Activated naive CD4-positive, alpha-beta T cell treated with anti-CD3 and anti-CD28 coated beads for 36 hours (primary cell): ENCODE measurements at regions not wholly inside any gene's neighbourhood (a gene's known extent, or its start where the extent isn't known, plus 50 kb on each side); places are given as distances from the start of the nearest gene placed in this dataset.
"Not testable (repeated sequence)": the region's sequence is repeated elsewhere in the genome, so short reads cannot be mapped to it uniquely, and the experiment has no call there.

Source experiments
- CTCF ChIA-PET: fragments of 350-600 bp; sonication (Branson Sonifier 250); formaldehyde crosslinking; loops from one replicate; lab custom pipeline; 2021; ENCODE audit warnings: antibody characterized with exemption; lab: Charles Lee
- DNase-seq: peaks from one replicate; pipeline ENCODE4 v3.0.0-alpha.2; 2020
- H3K27ac Mint-ChIP-seq: one replicate; pipeline ENCODE4 v1.8.0; 2021; ENCODE audit warnings: mild to moderate bottlenecking, mixed read lengths
- H3K27me3 Mint-ChIP-seq: one replicate; pipeline ENCODE4 v1.8.0; 2021; ENCODE audit warnings: low read depth, mixed read lengths
- H3K36me3 Mint-ChIP-seq: one replicate; pipeline ENCODE4 v1.8.0; 2021; ENCODE audit warnings: low read depth, mixed read lengths
- H3K4me1 Mint-ChIP-seq: one replicate; pipeline ENCODE4 v1.8.0; 2021; ENCODE audit warnings: low read depth, mixed read lengths
- H3K4me3 Mint-ChIP-seq: one replicate; pipeline ENCODE4 v1.8.0; 2021; ENCODE audit warnings: mild to moderate bottlenecking, moderate library complexity, mixed read lengths
- H3K9me3 Mint-ChIP-seq: one replicate; pipeline ENCODE4 v1.8.0; 2021; ENCODE audit warnings: mixed read lengths
- intact Hi-C: fragments of 100-400 bp; cut with micrococcal nuclease; formaldehyde crosslinking; loops from one replicate; pipeline ENCODE4 v1.15.1; 2023

GRCh38 chr3:88301273-88301995 lies 151.7 kb downstream of the C3orf38 start:
- H3K27me3 Mint-ChIP-seq, result no peaks in the 10 kb centered on the region
- CTCF ChIA-PET, result interaction anchor here (0.6 kb wide), 1 partner anchor 36 kb away, joined by 3 read pairs; no protein-coding TSS in a partner anchor
- intact Hi-C loops, result no loop called here
- no peak overlapping the region for H3K27ac Mint-ChIP-seq
- H3K4me3 Mint-ChIP-seq, result no peak overlapping the region
- H3K4me1 Mint-ChIP-seq, result no peaks in the 10 kb centered on the region
- peaks cover 4% of the 10 kb centered on the region for H3K9me3 Mint-ChIP-seq
- no peaks in the 10 kb centered on the region for H3K36me3 Mint-ChIP-seq
- no peak for DNase-seq

GRCh38 chr3:88301996-88302393 lies 152.2 kb downstream of the C3orf38 start:
- H3K4me3 Mint-ChIP-seq, result no peak overlapping the region
- CTCF ChIA-PET, result no interaction called here
- H3K27me3 Mint-ChIP-seq, result no peaks in the 10 kb centered on the region
- intact Hi-C loops, result no loop called here
- H3K4me1 Mint-ChIP-seq, result no peaks in the 10 kb centered on the region
- peaks cover 4% of the 10 kb centered on the region for H3K9me3 Mint-ChIP-seq
- DNase-seq, result no peak
- H3K27ac Mint-ChIP-seq, result no peak overlapping the region
- no peaks in the 10 kb centered on the region for H3K36me3 Mint-ChIP-seq

- H3K36me3 Mint-ChIP-seq, H3K9me3 Mint-ChIP-seq, H3K27me3 Mint-ChIP-seq, H3K4me3 Mint-ChIP-seq, intact Hi-C loops, CTCF ChIA-PET, DNase-seq, H3K27ac Mint-ChIP-seq, H3K4me1 Mint-ChIP-seq: not testable (repeated sequence)
These were observed 153.7 kb downstream of the C3orf38 start for GRCh38 chr3:88303331-88303904.

GRCh38 chr3:88307666-88308065 lies 157.9 kb downstream of the C3orf38 start:
- no peak overlapping the region for H3K4me3 Mint-ChIP-seq
- no peaks in the 10 kb centered on the region for H3K27me3 Mint-ChIP-seq
- no peaks in the 10 kb centered on the region for H3K4me1 Mint-ChIP-seq
- CTCF ChIA-PET, result no interaction called here
- no peak for DNase-seq
- H3K9me3 Mint-ChIP-seq, result peaks cover 2% of the 10 kb centered on the region
- intact Hi-C loops, result no loop called here
- no peak overlapping the region for H3K27ac Mint-ChIP-seq
- H3K36me3 Mint-ChIP-seq, result no peaks in the 10 kb centered on the region

- Mint-ChIP-seq H3K27me3 (no peaks in the 10 kb centered on the region), H3K9me3 (no peaks in the 10 kb centered on the region), H3K4me1 (no peaks in the 10 kb centered on the region), H3K27ac (no peak overlapping the region), H3K36me3 (no peaks in the 10 kb centered on the region), H3K4me3 (no peak overlapping the region)
- intact Hi-C loops, result no loop called here
- no peak for DNase-seq
- CTCF ChIA-PET, result interaction anchor here (1.1 kb wide), 1 partner anchor 59 kb away, joined by 3 read pairs; no protein-coding TSS in a partner anchor
These were observed 162.1 kb downstream of the C3orf38 start for GRCh38 chr3:88311826-88312225.

GRCh38 chr3:88312256-88312655 lies 162.5 kb downstream of the C3orf38 start:
- H3K36me3 Mint-ChIP-seq, result no peaks in the 10 kb centered on the region
- intact Hi-C loops, result no loop called here
- no peaks in the 10 kb centered on the region for H3K4me1 Mint-ChIP-seq
- no peak overlapping the region for H3K27ac Mint-ChIP-seq
- H3K9me3 Mint-ChIP-seq, result no peaks in the 10 kb centered on the region
- CTCF ChIA-PET, result interaction anchor here (0.8 to 1.1 kb wide), 2 partner anchors 58 to 589 kb away, joined by 3 read pairs; no protein-coding TSS in a partner anchor
- H3K4me3 Mint-ChIP-seq, result no peak overlapping the region
- no peak for DNase-seq
- no peaks in the 10 kb centered on the region for H3K27me3 Mint-ChIP-seq

- CTCF ChIA-PET, result interaction anchor here (0.7 kb wide), 1 partner anchor 99 kb away, joined by 3 read pairs; no protein-coding TSS in a partner anchor
- Mint-ChIP-seq H3K4me3 (no peak overlapping the region), H3K36me3 (no peaks in the 10 kb centered on the region), H3K4me1 (no peaks in the 10 kb centered on the region), H3K9me3 (no peaks in the 10 kb centered on the region), H3K27ac (no peak overlapping the region), H3K27me3 (no peaks in the 10 kb centered on the region)
- intact Hi-C loops, result no loop called here
- DNase-seq, result no peak
These were observed 168.3 kb downstream of the C3orf38 start for GRCh38 chr3:88318067-88318466.

GRCh38 chr3:88321363-88322050 lies 171.7 kb downstream of the C3orf38 start:
- Mint-ChIP-seq H3K27ac (no peak overlapping the region), H3K4me1 (no peaks in the 10 kb centered on the region), H3K36me3 (no peaks in the 10 kb centered on the region), H3K27me3 (no peaks in the 10 kb centered on the region), H3K4me3 (no peak overlapping the region), H3K9me3 (no peaks in the 10 kb centered on the region)
- intact Hi-C loops, result loop anchor here (10.0 kb wide), 1 partner anchor 57 kb away; no protein-coding TSS in a partner anchor
- CTCF ChIA-PET, result no interaction called here
- no peak for DNase-seq

- Mint-ChIP-seq H3K4me3 (no peak overlapping the region), H3K4me1 (no peaks in the 10 kb centered on the region), H3K27me3 (no peaks in the 10 kb centered on the region), H3K27ac (no peak overlapping the region), H3K9me3 (no peaks in the 10 kb centered on the region), H3K36me3 (no peaks in the 10 kb centered on the region)
- CTCF ChIA-PET, result no interaction called here
- intact Hi-C loops, result loop anchor here (10.0 kb wide), 1 partner anchor 60 kb away; no protein-coding TSS in a partner anchor
- no peak for DNase-seq
These were observed 175.0 kb downstream of the C3orf38 start for GRCh38 chr3:88324788-88325187.

- no peak overlapping the region for H3K27ac Mint-ChIP-seq
- no peaks in the 10 kb centered on the region for H3K4me1 Mint-ChIP-seq
These were observed 184.6 kb downstream of the C3orf38 start for GRCh38 chr3:88334187-88334868.

GRCh38 chr3:88336894-88337293 lies 187.1 kb downstream of the C3orf38 start:
- H3K4me1 Mint-ChIP-seq, result no peaks in the 10 kb centered on the region
- CTCF ChIA-PET, result no interaction called here
- intact Hi-C loops, result no loop called here
- H3K27me3 Mint-ChIP-seq, result no peaks in the 10 kb centered on the region
- DNase-seq, result no peak
- H3K4me3 Mint-ChIP-seq, result no peak overlapping the region
- H3K9me3 Mint-ChIP-seq, result peaks cover 7% of the 10 kb centered on the region
- H3K27ac Mint-ChIP-seq, result no peak overlapping the region
- no peaks in the 10 kb centered on the region for H3K36me3 Mint-ChIP-seq

More at GRCh38 chr3:88334187-88334868, 184.6 kb downstream of the C3orf38 start:
- CTCF ChIA-PET, result no interaction called here
- Mint-ChIP-seq H3K4me3 (no peak overlapping the region), H3K36me3 (no peaks in the 10 kb centered on the region), H3K9me3 (peaks cover 7% of the 10 kb centered on the region), H3K27me3 (no peaks in the 10 kb centered on the region)
- intact Hi-C loops, result no loop called here
- DNase-seq, result no peak

GRCh38 chr3:88343264-88343663 lies 193.5 kb downstream of the C3orf38 start:
- Mint-ChIP-seq H3K27me3 (no peaks in the 10 kb centered on the region), H3K4me3 (no peak overlapping the region), H3K27ac (no peak overlapping the region), H3K9me3 (no peaks in the 10 kb centered on the region), H3K4me1 (no peaks in the 10 kb centered on the region), H3K36me3 (no peaks in the 10 kb centered on the region)
- DNase-seq, result no peak
- CTCF ChIA-PET, result no interaction called here
- intact Hi-C loops, result no loop called here
